Stimulated activated naive CD8-positive, alpha-beta T cell treated with anti-CD3 and anti-CD28 coated beads, Interleukin-15, Interleukin-2, amounts not matched to agents 100 ng/mL and 50 ng/mL, for 24 hours (primary cell): ENCODE measurements at regions not wholly inside any gene's neighbourhood (a gene's known extent, or its start where the extent isn't known, plus 50 kb on each side); places are given as distances from the start of the nearest gene placed in this dataset.
"Not testable (repeated sequence)": the region's sequence is repeated elsewhere in the genome, so short reads cannot be mapped to it uniquely, and the experiment has no call there.

Experiments
- H3K27ac Mint-ChIP-seq: one replicate; pipeline ENCODE4 v1.8.0; 2021; ENCODE audit warnings: mild to moderate bottlenecking, mixed read lengths
- H3K27me3 Mint-ChIP-seq: one replicate; pipeline ENCODE4 v1.8.0; 2021; ENCODE audit warnings: mixed read lengths
- H3K36me3 Mint-ChIP-seq: one replicate; pipeline ENCODE4 v1.8.0; 2021; ENCODE audit warnings: low read depth, mixed read lengths
- H3K4me1 Mint-ChIP-seq: one replicate; pipeline ENCODE4 v1.8.0; 2021; ENCODE audit warnings: low read depth, mixed read lengths
- H3K4me3 Mint-ChIP-seq: one replicate; pipeline ENCODE4 v1.8.0; 2021; ENCODE audit warnings: mild to moderate bottlenecking, mixed read lengths
- H3K9me3 Mint-ChIP-seq: one replicate; pipeline ENCODE4 v1.8.0; 2021; ENCODE audit warnings: mixed read lengths

- Mint-ChIP-seq H3K27ac (no peak overlapping the region), H3K4me3 (no peak overlapping the region), H3K36me3 (no peaks in the 10 kb centered on the region), H3K27me3 (no peaks in the 10 kb centered on the region), H3K4me1 (no peaks in the 10 kb centered on the region), H3K9me3 (no peaks in the 10 kb centered on the region)
These were observed 923.0 kb downstream of the DIPK2A start for GRCh38 chr3:144894576-144894975.

- peaks cover 11% of the 10 kb centered on the region for H3K9me3 Mint-ChIP-seq
- no peaks in the 10 kb centered on the region for H3K36me3 Mint-ChIP-seq
- H3K4me3 Mint-ChIP-seq = no peak overlapping the region
- H3K4me1 Mint-ChIP-seq = no peaks in the 10 kb centered on the region
- no peaks in the 10 kb centered on the region for H3K27me3 Mint-ChIP-seq
- H3K27ac Mint-ChIP-seq = no peak overlapping the region
These were observed 928.7 kb downstream of the DIPK2A start for GRCh38 chr3:144900366-144900765.

- not testable (repeated sequence) for H3K4me3 Mint-ChIP-seq, H3K4me1 Mint-ChIP-seq, H3K27ac Mint-ChIP-seq, H3K27me3 Mint-ChIP-seq, H3K36me3 Mint-ChIP-seq
- H3K9me3 Mint-ChIP-seq = peaks cover 17% of the 10 kb centered on the region
These were observed 936.0 kb downstream of the DIPK2A start for GRCh38 chr3:144907581-144907980.

GRCh38 chr3:144912968-144913367 is 941.3 kb downstream of the DIPK2A start:
- Mint-ChIP-seq H3K9me3 (peaks cover 6% of the 10 kb centered on the region), H3K4me1 (no peaks in the 10 kb centered on the region), H3K27me3 (no peaks in the 10 kb centered on the region), H3K27ac (no peak overlapping the region), H3K36me3 (no peaks in the 10 kb centered on the region), H3K4me3 (no peak overlapping the region)

GRCh38 chr3:144915202-144915601 is 943.6 kb downstream of the DIPK2A start:
- no peak overlapping the region for H3K4me3 Mint-ChIP-seq
- H3K27me3 Mint-ChIP-seq = no peaks in the 10 kb centered on the region
- H3K9me3 Mint-ChIP-seq = peaks cover 3% of the 10 kb centered on the region
- no peaks in the 10 kb centered on the region for H3K4me1 Mint-ChIP-seq
- H3K36me3 Mint-ChIP-seq = no peaks in the 10 kb centered on the region
- no peak overlapping the region for H3K27ac Mint-ChIP-seq

GRCh38 chr3:144921710-144922109 is 950.1 kb downstream of the DIPK2A start:
- no peak overlapping the region for H3K27ac Mint-ChIP-seq
- no peak overlapping the region for H3K4me3 Mint-ChIP-seq
- H3K9me3 Mint-ChIP-seq = peaks cover 3% of the 10 kb centered on the region
- no peaks in the 10 kb centered on the region for H3K36me3 Mint-ChIP-seq
- no peaks in the 10 kb centered on the region for H3K4me1 Mint-ChIP-seq
- H3K27me3 Mint-ChIP-seq = no peaks in the 10 kb centered on the region

- Mint-ChIP-seq H3K9me3 (peaks cover 3% of the 10 kb centered on the region), H3K27me3 (no peaks in the 10 kb centered on the region), H3K4me1 (no peaks in the 10 kb centered on the region), H3K36me3 (no peaks in the 10 kb centered on the region), H3K4me3 (no peak overlapping the region), H3K27ac (no peak overlapping the region)
These were observed 951.6 kb downstream of the DIPK2A start for GRCh38 chr3:144923046-144923775.

- H3K36me3 Mint-ChIP-seq = no peaks in the 10 kb centered on the region
- no peak overlapping the region for H3K4me3 Mint-ChIP-seq
- no peaks in the 10 kb centered on the region for H3K4me1 Mint-ChIP-seq
These were observed 958.8 kb downstream of the DIPK2A start for GRCh38 chr3:144930431-144930830.

GRCh38 chr3:144931590-144931989 is 960.0 kb downstream of the DIPK2A start:
- Mint-ChIP-seq H3K27me3 (no peaks in the 10 kb centered on the region), H3K9me3 (peaks cover 5% of the 10 kb centered on the region), H3K27ac (no peak overlapping the region), H3K4me3 (no peak overlapping the region), H3K4me1 (no peaks in the 10 kb centered on the region), H3K36me3 (no peaks in the 10 kb centered on the region)

More at GRCh38 chr3:144930431-144930830, 958.8 kb downstream of the DIPK2A start:
- no peak overlapping the region for H3K27ac Mint-ChIP-seq
- peaks cover 5% of the 10 kb centered on the region for H3K9me3 Mint-ChIP-seq
- no peaks in the 10 kb centered on the region for H3K27me3 Mint-ChIP-seq

GRCh38 chr3:144942093-144942837 is 970.6 kb downstream of the DIPK2A start:
- Mint-ChIP-seq H3K9me3 (peaks cover 17% of the 10 kb centered on the region), H3K4me3 (no peak overlapping the region), H3K27ac (no peak overlapping the region), H3K4me1 (no peaks in the 10 kb centered on the region), H3K27me3 (no peaks in the 10 kb centered on the region), H3K36me3 (no peaks in the 10 kb centered on the region)

- Mint-ChIP-seq H3K4me3 (no peak overlapping the region), H3K27ac (no peak overlapping the region), H3K9me3 (peaks cover 19% of the 10 kb centered on the region), H3K27me3 (no peaks in the 10 kb centered on the region), H3K36me3 (no peaks in the 10 kb centered on the region), H3K4me1 (no peaks in the 10 kb centered on the region)
These were observed 971.2 kb downstream of the DIPK2A start for GRCh38 chr3:144942838-144943197.

- Mint-ChIP-seq H3K4me3 (no peak overlapping the region), H3K9me3 (peaks cover 22% of the 10 kb centered on the region), H3K27me3 (no peaks in the 10 kb centered on the region), H3K36me3 (no peaks in the 10 kb centered on the region), H3K4me1 (no peaks in the 10 kb centered on the region), H3K27ac (no peak overlapping the region)
These were observed 976.3 kb downstream of the DIPK2A start for GRCh38 chr3:144947895-144948294.

- H3K9me3 Mint-ChIP-seq = peaks cover 22% of the 10 kb centered on the region
- H3K4me1 Mint-ChIP-seq = no peaks in the 10 kb centered on the region
- H3K27ac Mint-ChIP-seq = no peak overlapping the region
- H3K36me3 Mint-ChIP-seq = no peaks in the 10 kb centered on the region
- H3K27me3 Mint-ChIP-seq = no peaks in the 10 kb centered on the region
- H3K4me3 Mint-ChIP-seq = no peak overlapping the region
These were observed 977.1 kb downstream of the DIPK2A start for GRCh38 chr3:144948711-144949110.

GRCh38 chr3:144953959-144954358 is 982.3 kb downstream of the DIPK2A start:
- H3K27me3 Mint-ChIP-seq = no peaks in the 10 kb centered on the region
- peaks cover 8% of the 10 kb centered on the region for H3K9me3 Mint-ChIP-seq
- H3K4me1 Mint-ChIP-seq = no peaks in the 10 kb centered on the region
- no peaks in the 10 kb centered on the region for H3K36me3 Mint-ChIP-seq
- H3K27ac Mint-ChIP-seq = no peak overlapping the region
- H3K4me3 Mint-ChIP-seq = no peak overlapping the region

- H3K27me3 Mint-ChIP-seq = no peaks in the 10 kb centered on the region
- no peaks in the 10 kb centered on the region for H3K36me3 Mint-ChIP-seq
- H3K27ac Mint-ChIP-seq = no peak overlapping the region
- no peak overlapping the region for H3K4me3 Mint-ChIP-seq
- no peaks in the 10 kb centered on the region for H3K4me1 Mint-ChIP-seq
- peaks cover 5% of the 10 kb centered on the region for H3K9me3 Mint-ChIP-seq
These were observed 985.9 kb downstream of the DIPK2A start for GRCh38 chr3:144957398-144958101.
